ENCODE measurements at regions not wholly inside any gene's neighbourhood (a gene's known extent, or its start where the extent isn't known, plus 50 kb on each side); places are given as distances from the start of the nearest gene placed in this dataset.

- TF ChIP-seq NFRKB (IDR thresholded peaks at IDR 0.05) = no peak
- TF ChIP-seq BHLHE40 (IDR thresholded peaks at IDR 0.05; ENCODE audit: borderline replicate concordance) = no peak
- TF ChIP-seq ARNT (IDR thresholded peaks at IDR 0.05) = no peak
- TF ChIP-seq SP1 (IDR thresholded peaks at IDR 0.05) = no peak
- no peak for TF ChIP-seq FOXA1 (IDR thresholded peaks at IDR 0.05)
- no peak for TF ChIP-seq FOXK2 (IDR thresholded peaks at IDR 0.05)
- TF ChIP-seq FOXM1 (IDR thresholded peaks at IDR 0.05; ENCODE audit: borderline replicate concordance) = no peak
- TF ChIP-seq HDGF (IDR thresholded peaks at IDR 0.05; ENCODE audit: borderline replicate concordance) = no peak
Measured at GRCh38 chr19:30645946-30646577, 273.9 kb downstream of the ZNF536 start.

Measured in HEK293T (cell line).